HepG2 (cell line): ENCODE measurements at regions not wholly inside any gene's neighbourhood (a gene's known extent, or its start where the extent isn't known, plus 50 kb on each side); places are given as distances from the start of the nearest gene placed in this dataset.

Source experiments
- ATAC-seq: fragments of 200-7000 bp; cut with Tn5 transposase; 3 replicates; pipeline ENCODE4 v1.9.1; 2020; ENCODE audit warnings: mild to moderate bottlenecking, moderate library complexity
- BruUV-seq: library from RNA; stranded (reverse); fragments of 400-500 nt; replicated peaks from 2 replicates; lab custom pipeline; 2021; lab: Mats Ljungman, UMichigan
- CTCF ChIA-PET: fragments of 300-600 bp; formaldehyde crosslinking; extraction: SDS; loops from one replicate; lab custom pipeline; 2021; ENCODE audit warnings: low total read pairs, inconsistent platforms, low intra/inter-chr PET ratio; lab: Yijun Ruan, JAX
- POLR2A ChIA-PET: fragments of 350-600 bp; sonication (Branson Sonifier 250); formaldehyde crosslinking; loops from one replicate; lab custom pipeline; 2020; ENCODE audit warnings: antibody characterized with exemption, inconsistent platforms; lab: Yijun Ruan, JAX
- DNase-seq: peaks from one replicate; pipeline ENCODE4 v3.0.0-alpha.2; 2015; ENCODE audit warnings: low spot score
- FAIRE-seq: peaks from 3 replicates; lab custom pipeline; 2011; peaks lifted over from hg19 to GRCh38; lab: Jason Lieb, UNC
- H2AFZ ChIP-seq: one replicate; pipeline ENCODE4 v1.6.1; 2011; ENCODE audit warnings: low read length, inconsistent platforms
- H3K27ac ChIP-seq: fragments of 300-600 bp; 3 replicates; pipeline ENCODE4 v1.8.0; 2011; ENCODE audit warnings: mixed run types, mild to moderate bottlenecking, mixed read lengths, low read length, inconsistent platforms; ENCODE audit not compliant: insufficient read depth; ENCODE audit errors: extremely low read length
- H3K27me3 ChIP-seq, 2 experiments: fragments of 200-600 bp in 1 of 2; 2 replicates in 1 of 2; 3 replicates in 1 of 2; pipeline versions ENCODE4 v1.6.0 to v1.8.0; 2011; ENCODE audit warnings: low read length in 2 of 2, mild to moderate bottlenecking in 2 of 2, moderate library complexity in 2 of 2, inconsistent platforms in 1 of 2; ENCODE audit not compliant: insufficient read depth in 2 of 2, control insufficient read depth in 1 of 2
- H3K36me3 ChIP-seq, 2 experiments: fragments of 200-600 bp in 1 of 2; replicated peaks in 1 of 2; 2 replicates in 1 of 2; 3 replicates in 1 of 2; pipeline versions ENCODE4 v1.5.1 to v1.8.0; 2011; ENCODE audit warnings: low read length in 2 of 2, inconsistent platforms in 1 of 2; ENCODE audit not compliant: insufficient read depth in 2 of 2, control insufficient read depth in 1 of 2
- H3K4me1 ChIP-seq: 2 replicates; pipeline ENCODE4 v1.5.1; 2012; ENCODE audit warnings: low read length, inconsistent platforms; ENCODE audit not compliant: insufficient read depth
- H3K4me2 ChIP-seq: 2 replicates; pipeline ENCODE4 v1.6.0; 2011; ENCODE audit warnings: low read depth, low read length, inconsistent platforms
- H3K4me3 ChIP-seq, 3 experiments: fragments of 200-600 bp in 1 of 3; sonication (generic), shearing (Covaris generic) in 1 of 3; replicated peaks in 1 of 3; 2 replicates each; pipeline ENCODE4 v1.5.1; 2011 to 2016; ENCODE audit warnings: low read length in 3 of 3, inconsistent platforms in 2 of 3, low read depth in 2 of 3, mild to moderate bottlenecking in 2 of 3, control low read depth in 1 of 3, mixed read lengths in 1 of 3; ENCODE audit not compliant: insufficient read depth in 1 of 3
- H3K79me2 ChIP-seq: one replicate; pipeline ENCODE4 v1.6.1; 2011; ENCODE audit warnings: low read length, inconsistent platforms; ENCODE audit not compliant: insufficient read depth
- H3K9ac ChIP-seq: 2 replicates; pipeline ENCODE4 v1.6.0; 2011; ENCODE audit warnings: mild to moderate bottlenecking, low read depth, low read length, inconsistent platforms; ENCODE audit not compliant: insufficient read depth
- H3K9me3 ChIP-seq: 2 replicates; pipeline ENCODE4 v1.5.1; 2012; ENCODE audit warnings: mild to moderate bottlenecking, low read length
- H4K20me1 ChIP-seq: 2 replicates; pipeline ENCODE4 v1.6.0; 2011; ENCODE audit warnings: inconsistent platforms, mild to moderate bottlenecking, low read length, moderate library complexity; ENCODE audit not compliant: insufficient read depth
- DNMT3B ChIP-seq: conservative IDR thresholded peaks from 2 replicates; pipeline ENCODE4 v1.6.1; 2016; ENCODE audit warnings: missing biosample characterization, control low read depth
- GABPA ChIP-seq, 2 experiments: IDR thresholded peaks; 2 replicates each; pipeline ENCODE4 v1.6.1; 2011 to 2016; ENCODE audit warnings: low read depth in 2 of 2, low read length in 1 of 2, missing biosample characterization in 1 of 2, missing genetic modification characterization in 1 of 2
- NCOA5 ChIP-seq: sonication (generic); formaldehyde crosslinking; IDR thresholded peaks from 2 replicates; pipeline ENCODE4 v1.4.0; 2020; ENCODE audit warnings: missing genetic modification reagents
- NKX3-1 ChIP-seq: sonication (generic); formaldehyde crosslinking; IDR thresholded peaks from 2 replicates; pipeline ENCODE4 v1.5.0; 2020; ENCODE audit warnings: missing genetic modification reagents
- ZFP1 ChIP-seq: IDR thresholded peaks from 2 replicates; pipeline ENCODE4 v1.6.1; 2016
- WGBS: methylation state at CpG from one replicate; pipeline ENCODE4 v1.1.6; 2017; ENCODE audit warnings: low lambda C conversion rate; 5-methylcytosine and 5-hydroxymethylcytosine counted together
- in situ Hi-C: cut with HindIII; loops from 2 replicates; pipeline ENCODE4 v1.10.0; 2017; ENCODE audit warnings: low pct_unique_long_range_greater_than_20kb; ENCODE audit not compliant: extremely low pct_ligation_motif_present
- intact Hi-C: fragments of 100-400 bp; cut with micrococcal nuclease; formaldehyde crosslinking; loops from one replicate; pipeline ENCODE4 v1.10.0; 2022; ENCODE audit not compliant: unreplicated experiment
- TF ChIP-seq, protein P1 (sequence below): sonication (generic); formaldehyde crosslinking; IDR thresholded peaks from 2 replicates; pipeline ENCODE4 v1.8.0; 2022; ENCODE audit warnings: mild to moderate bottlenecking, missing genetic modification reagents; ENCODE audit not compliant: insufficient replicate concordance
- TF ChIP-seq, protein P2 (sequence below): sonication (generic); formaldehyde crosslinking; IDR thresholded peaks from 2 replicates; pipeline ENCODE4 v1.4.0; 2020; ENCODE audit warnings: missing genetic modification reagents, low read depth, mild to moderate bottlenecking, borderline replicate concordance
- TF ChIP-seq, protein P3 (sequence below): sonication (generic); formaldehyde crosslinking; IDR thresholded peaks from 2 replicates; pipeline ENCODE4 v1.8.1; 2023; ENCODE audit warnings: mild to moderate bottlenecking, inconsistent platforms, moderate library complexity, missing genetic modification reagents, borderline replicate concordance
- TF ChIP-seq, protein P4 (sequence below): sonication (generic); formaldehyde crosslinking; IDR thresholded peaks from 2 replicates; pipeline ENCODE4 v1.5.1; 2020; ENCODE audit warnings: missing genetic modification reagents, mild to moderate bottlenecking, borderline replicate concordance
- TF ChIP-seq, protein P5 (sequence below): sonication (generic); formaldehyde crosslinking; IDR thresholded peaks from 2 replicates; pipeline ENCODE4 v1.5.0; 2020; ENCODE audit warnings: mild to moderate bottlenecking, low read depth, missing genetic modification reagents, borderline replicate concordance
- TF ChIP-seq, protein P6 (sequence below): sonication (generic); formaldehyde crosslinking; IDR thresholded peaks from 2 replicates; pipeline ENCODE4 v1.5.1; 2020; ENCODE audit warnings: missing genetic modification reagents, mild to moderate bottlenecking, borderline replicate concordance

DNA sequence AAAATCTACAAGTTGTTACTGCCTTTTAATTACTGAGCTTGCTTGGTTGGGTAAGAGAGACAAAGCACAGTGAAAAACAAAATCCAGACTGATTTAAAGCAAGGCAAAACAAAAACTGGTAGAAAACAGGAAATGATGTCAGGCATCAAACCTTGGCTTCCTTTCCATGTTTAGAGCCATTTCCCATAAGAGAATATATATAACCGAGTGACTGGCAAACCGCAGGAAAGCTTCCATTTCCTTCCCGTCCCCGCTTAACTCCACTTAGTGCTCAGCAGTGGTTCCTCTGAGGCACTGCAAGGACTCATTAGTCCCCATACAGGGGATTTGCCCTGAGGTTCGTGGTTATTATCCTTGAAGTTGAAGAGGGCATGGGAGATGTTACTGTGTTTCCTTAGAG is 446.3 kb downstream of the LPIN1 start:
- Histone ChIP-seq H3K9me3 (no peaks in the 10 kb centered on the region), H4K20me1 (no peaks in the 10 kb centered on the region), H3K4me2 (no peak overlapping the region), H3K27ac (no peak overlapping the region), H3K4me3 (no peak overlapping the region), H3K4me1 (no peaks in the 10 kb centered on the region), H2AFZ (no peak overlapping the region), H3K9ac (no peak overlapping the region), H3K27me3 (no peaks in the 10 kb centered on the region), H3K36me3 (no peaks in the 10 kb centered on the region), H3K79me2 (no peaks in the 10 kb centered on the region)
- intact Hi-C loops: no loop called here
- no peak for DNase-seq
- CTCF ChIA-PET: no interaction called here
- no TSS peak for BruUV-seq
- no peak; the same call in 2 of the 3 replicates for ATAC-seq
- FAIRE-seq: no peak
- POLR2A ChIA-PET: no interaction called here
- in situ Hi-C loops: no loop called here
- TF ChIP-seq NKX3-1 (CRISPR knock-in tag) (no peak), GABPA (IDR thresholded peaks at IDR 0.05; ENCODE audit: low read depth, low read length) (no peak), GABPA (CRISPR knock-in tag; IDR thresholded peaks at IDR 0.05; ENCODE audit: low read depth) (peak; percentile 22; the same call in 1 of the 2 replicates)
- 40% methylated on average over 5 of the region's 5 CpGs for WGBS

DNA sequence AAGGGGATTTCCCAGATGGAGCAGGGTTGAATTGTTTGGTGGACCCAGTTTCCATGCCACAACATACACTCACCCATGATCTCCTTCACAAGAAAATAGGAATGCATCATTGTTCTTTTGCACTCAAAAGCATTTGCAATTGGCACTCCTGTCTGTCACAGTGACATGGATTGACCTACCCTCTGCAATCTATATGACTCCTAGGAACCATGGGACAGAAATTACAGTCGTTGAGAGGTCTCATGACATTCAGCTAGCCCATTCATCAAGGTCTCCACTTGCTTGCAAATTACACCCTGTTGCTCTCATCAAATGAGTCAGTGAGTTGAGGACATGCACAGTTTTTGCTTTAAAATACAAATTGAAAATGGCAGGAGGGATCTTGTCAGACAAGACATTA is 448.5 kb downstream of the LPIN1 start:
- Histone ChIP-seq H3K9ac (no peak overlapping the region), H2AFZ (no peak overlapping the region), H3K27ac (no peak overlapping the region), H3K4me1 (no peaks in the 10 kb centered on the region), H3K9me3 (no peaks in the 10 kb centered on the region), H3K4me2 (no peak overlapping the region), H3K4me3 (no peak overlapping the region), H3K36me3 (no peaks in the 10 kb centered on the region), H4K20me1 (no peaks in the 10 kb centered on the region), H3K79me2 (no peaks in the 10 kb centered on the region), H3K27me3 (no peaks in the 10 kb centered on the region)
- no TSS peak for BruUV-seq
- intact Hi-C loops: no loop called here
- in situ Hi-C loops: no loop called here
- ChIA-PET CTCF (no interaction called here), POLR2A (no interaction called here)
- ATAC-seq (no peak), FAIRE-seq (no peak), DNase-seq (no peak)
- WGBS: 0% methylated on average over 1 of the region's 1 CpG
- TF ChIP-seq, protein P1, sequence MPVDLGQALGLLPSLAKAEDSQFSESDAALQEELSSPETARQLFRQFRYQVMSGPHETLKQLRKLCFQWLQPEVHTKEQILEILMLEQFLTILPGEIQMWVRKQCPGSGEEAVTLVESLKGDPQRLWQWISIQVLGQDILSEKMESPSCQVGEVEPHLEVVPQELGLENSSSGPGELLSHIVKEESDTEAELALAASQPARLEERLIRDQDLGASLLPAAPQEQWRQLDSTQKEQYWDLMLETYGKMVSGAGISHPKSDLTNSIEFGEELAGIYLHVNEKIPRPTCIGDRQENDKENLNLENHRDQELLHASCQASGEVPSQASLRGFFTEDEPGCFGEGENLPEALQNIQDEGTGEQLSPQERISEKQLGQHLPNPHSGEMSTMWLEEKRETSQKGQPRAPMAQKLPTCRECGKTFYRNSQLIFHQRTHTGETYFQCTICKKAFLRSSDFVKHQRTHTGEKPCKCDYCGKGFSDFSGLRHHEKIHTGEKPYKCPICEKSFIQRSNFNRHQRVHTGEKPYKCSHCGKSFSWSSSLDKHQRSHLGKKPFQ: no peak
- TF ChIP-seq, protein P2, sequence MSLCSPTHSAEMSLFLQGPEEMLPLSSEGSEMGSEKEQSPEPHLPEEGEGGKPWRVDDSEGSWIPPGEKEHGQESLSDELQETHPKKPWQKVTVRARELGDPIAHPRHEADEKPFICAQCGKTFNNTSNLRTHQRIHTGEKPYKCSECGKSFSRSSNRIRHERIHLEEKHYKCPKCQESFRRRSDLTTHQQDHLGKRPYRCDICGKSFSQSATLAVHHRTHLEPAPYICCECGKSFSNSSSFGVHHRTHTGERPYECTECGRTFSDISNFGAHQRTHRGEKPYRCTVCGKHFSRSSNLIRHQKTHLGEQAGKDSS: no peak
- TF ChIP-seq DNMT3B (no peak), ZFP1 (CRISPR knock-in tag) (no peak), NCOA5 (CRISPR knock-in tag) (no peak)
- TF ChIP-seq, protein P3, sequence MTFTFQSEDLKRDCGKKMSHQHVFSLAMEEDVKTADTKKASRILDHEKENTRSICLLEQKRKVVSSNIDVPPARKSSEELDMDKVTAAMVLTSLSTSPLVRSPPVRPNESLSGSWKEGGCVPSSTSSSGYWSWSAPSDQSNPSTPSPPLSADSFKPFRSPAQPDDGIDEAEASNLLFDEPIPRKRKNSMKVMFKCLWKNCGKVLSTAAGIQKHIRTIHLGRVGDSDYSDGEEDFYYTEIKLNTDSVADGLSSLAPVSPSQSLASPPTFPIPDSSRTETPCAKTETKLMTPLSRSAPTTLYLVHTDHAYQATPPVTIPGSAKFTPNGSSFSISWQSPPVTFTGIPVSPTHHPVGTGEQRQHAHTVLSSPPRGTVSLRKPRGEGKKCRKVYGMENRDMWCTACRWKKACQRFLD: no peak
- TF ChIP-seq, protein P4, sequence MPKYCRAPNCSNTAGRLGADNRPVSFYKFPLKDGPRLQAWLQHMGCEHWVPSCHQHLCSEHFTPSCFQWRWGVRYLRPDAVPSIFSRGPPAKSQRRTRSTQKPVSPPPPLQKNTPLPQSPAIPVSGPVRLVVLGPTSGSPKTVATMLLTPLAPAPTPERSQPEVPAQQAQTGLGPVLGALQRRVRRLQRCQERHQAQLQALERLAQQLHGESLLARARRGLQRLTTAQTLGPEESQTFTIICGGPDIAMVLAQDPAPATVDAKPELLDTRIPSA (CRISPR knock-in tag): no peak
- TF ChIP-seq, protein P5, sequence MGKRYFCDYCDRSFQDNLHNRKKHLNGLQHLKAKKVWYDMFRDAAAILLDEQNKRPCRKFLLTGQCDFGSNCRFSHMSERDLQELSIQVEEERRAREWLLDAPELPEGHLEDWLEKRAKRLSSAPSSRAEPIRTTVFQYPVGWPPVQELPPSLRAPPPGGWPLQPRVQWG: no peak
- TF ChIP-seq, protein P6, sequence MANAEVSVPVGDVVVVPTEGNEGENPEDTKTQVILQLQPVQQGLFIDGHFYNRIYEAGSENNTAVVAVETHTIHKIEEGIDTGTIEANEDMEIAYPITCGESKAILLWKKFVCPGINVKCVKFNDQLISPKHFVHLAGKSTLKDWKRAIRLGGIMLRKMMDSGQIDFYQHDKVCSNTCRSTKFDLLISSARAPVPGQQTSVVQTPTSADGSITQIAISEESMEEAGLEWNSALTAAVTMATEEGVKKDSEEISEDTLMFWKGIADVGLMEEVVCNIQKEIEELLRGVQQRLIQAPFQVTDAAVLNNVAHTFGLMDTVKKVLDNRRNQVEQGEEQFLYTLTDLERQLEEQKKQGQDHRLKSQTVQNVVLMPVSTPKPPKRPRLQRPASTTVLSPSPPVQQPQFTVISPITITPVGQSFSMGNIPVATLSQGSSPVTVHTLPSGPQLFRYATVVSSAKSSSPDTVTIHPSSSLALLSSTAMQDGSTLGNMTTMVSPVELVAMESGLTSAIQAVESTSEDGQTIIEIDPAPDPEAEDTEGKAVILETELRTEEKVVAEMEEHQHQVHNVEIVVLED (CRISPR knock-in tag): no peak
